ENCODE measurements at regions not wholly inside any gene's neighbourhood (a gene's known extent, or its start where the extent isn't known, plus 50 kb on each side); places are given as distances from the start of the nearest gene placed in this dataset.

- Mint-ChIP-seq H3K4me3 (no peak overlapping the region), H3K27ac (no peak overlapping the region), H3K27me3 (ENCODE audit: insufficient read depth, low read depth) (no peaks in the 10 kb centered on the region), H3K4me1 (peaks cover 11% of the 10 kb centered on the region), H3K36me3 (no peaks in the 10 kb centered on the region), H3K9me3 (no peaks in the 10 kb centered on the region)
- no peak overlapping the region for H3K4me3 ChIP-seq
- H4K20me1 ChIP-seq (ENCODE audit: low read depth), result no peaks in the 10 kb centered on the region
- no peaks in the 10 kb centered on the region for H3K36me3 ChIP-seq
- H3K9ac ChIP-seq, result no peak overlapping the region
- no peaks in the 10 kb centered on the region for H3F3A ChIP-seq (ENCODE audit: low read depth)
- DNase-seq (ENCODE audit: low spot score), result peak; percentile 4
- H3K27me3 ChIP-seq, result no peaks in the 10 kb centered on the region
- no peaks in the 10 kb centered on the region for H3K4me1 ChIP-seq
- H3K79me2 ChIP-seq (ENCODE audit: low read depth), result no peaks in the 10 kb centered on the region
- no peak overlapping the region for H3K4me2 ChIP-seq
- no peaks in the 10 kb centered on the region for H3K9me3 ChIP-seq (ENCODE audit: low read depth)
- TF ChIP-seq CTCF (IDR thresholded peaks at IDR 0.05) (no peak), EZH2phosphoT487 (IDR thresholded peaks at IDR 0.05) (no peak), EZH2 (IDR thresholded peaks at IDR 0.05) (no peak)
- no peak overlapping the region for H3K27ac ChIP-seq
- no peak overlapping the region for H2AFZ ChIP-seq (replicated peaks)
These were observed 53.2 kb upstream of the PKP2 start for GRCh38 chr12:32949815-32950214.

GRCh38 chr12:32947206-32948067, 50.9 kb upstream of the PKP2 start:
- H3K79me2 ChIP-seq (ENCODE audit: low read depth), result no peaks in the 10 kb centered on the region
- H3K9me3 ChIP-seq (ENCODE audit: low read depth), result no peaks in the 10 kb centered on the region
- H4K20me1 ChIP-seq (ENCODE audit: low read depth), result no peaks in the 10 kb centered on the region
- no peaks in the 10 kb centered on the region for H3K4me1 ChIP-seq
- no peak overlapping the region for H3K27ac ChIP-seq
- Mint-ChIP-seq H3K9me3 (no peaks in the 10 kb centered on the region), H3K27ac (no peak overlapping the region), H3K36me3 (no peaks in the 10 kb centered on the region), H3K4me3 (no peak overlapping the region), H3K4me1 (peaks cover 11% of the 10 kb centered on the region), H3K27me3 (ENCODE audit: insufficient read depth, low read depth) (no peaks in the 10 kb centered on the region)
- H3K4me2 ChIP-seq, result no peak overlapping the region
- DNase-seq (ENCODE audit: low spot score), result peak; percentile 43
- H3K27me3 ChIP-seq, result no peaks in the 10 kb centered on the region
- H3K36me3 ChIP-seq, result no peaks in the 10 kb centered on the region
- no peak overlapping the region for H3K9ac ChIP-seq
- no peak overlapping the region for H3K4me3 ChIP-seq
- H2AFZ ChIP-seq (replicated peaks), result peak overlapping the region; percentile 72
- TF ChIP-seq CTCF (IDR thresholded peaks at IDR 0.05), result peak; percentile 50
- TF ChIP-seq EZH2 (IDR thresholded peaks at IDR 0.05), result no peak
- no peak for TF ChIP-seq EZH2phosphoT487 (IDR thresholded peaks at IDR 0.05)
- no peaks in the 10 kb centered on the region for H3F3A ChIP-seq (ENCODE audit: low read depth)

GRCh38 chr12:32946504-32947131, 50.0 kb upstream of the PKP2 start:
- H3K9me3 ChIP-seq (ENCODE audit: low read depth), result no peaks in the 10 kb centered on the region
- peak overlapping the region; percentile 72 for H2AFZ ChIP-seq (replicated peaks)
- no peak overlapping the region for H3K9ac ChIP-seq
- no peak overlapping the region for H3K4me3 ChIP-seq
- H3K27ac Mint-ChIP-seq, result no peak overlapping the region
- no peaks in the 10 kb centered on the region for H3K27me3 Mint-ChIP-seq (ENCODE audit: insufficient read depth, low read depth)
- no peaks in the 10 kb centered on the region for H3F3A ChIP-seq (ENCODE audit: low read depth)
- no peaks in the 10 kb centered on the region for H3K4me1 ChIP-seq
- H3K4me2 ChIP-seq, result no peak overlapping the region
- H3K27ac ChIP-seq, result no peak overlapping the region
- peaks cover 11% of the 10 kb centered on the region for H3K4me1 Mint-ChIP-seq
- no peaks in the 10 kb centered on the region for H3K27me3 ChIP-seq
- H3K9me3 Mint-ChIP-seq, result no peaks in the 10 kb centered on the region
- no peaks in the 10 kb centered on the region for H3K36me3 ChIP-seq
- H3K4me3 Mint-ChIP-seq, result no peak overlapping the region
- H3K36me3 Mint-ChIP-seq, result no peaks in the 10 kb centered on the region
- TF ChIP-seq EZH2 (IDR thresholded peaks at IDR 0.05), result no peak
- TF ChIP-seq CTCF (IDR thresholded peaks at IDR 0.05), result no peak
- no peak for TF ChIP-seq EZH2phosphoT487 (IDR thresholded peaks at IDR 0.05)
- no peaks in the 10 kb centered on the region for H4K20me1 ChIP-seq (ENCODE audit: low read depth)
- DNase-seq (ENCODE audit: low spot score), result no peak
- no peaks in the 10 kb centered on the region for H3K79me2 ChIP-seq (ENCODE audit: low read depth)

Data from neural progenitor cell (in vitro differentiated cells).